ENCODE measurements at regions not wholly inside any gene's neighbourhood (a gene's known extent, or its start where the extent isn't known, plus 50 kb on each side); places are given as distances from the start of the nearest gene placed in this dataset.

DNA sequence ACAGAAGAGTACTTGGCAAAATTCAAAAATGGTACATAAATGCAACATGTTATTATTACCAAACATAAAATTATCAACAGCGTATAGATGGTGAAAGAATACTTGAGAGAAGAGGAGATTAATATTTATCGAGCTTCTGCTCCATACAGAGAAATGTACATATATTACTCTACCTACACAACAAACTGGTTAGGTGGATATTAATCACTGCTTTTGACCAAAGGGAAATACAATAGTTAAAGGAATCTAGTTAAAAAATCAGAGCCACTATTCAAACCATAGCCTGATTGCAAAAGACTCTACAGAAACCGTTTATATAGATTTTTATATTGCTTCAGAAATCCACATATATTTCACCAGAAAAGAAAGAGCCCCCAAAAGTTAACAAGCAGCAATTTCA, 379.3 kb upstream of the PRMT6 start:
- WGBS (ENCODE audit: extremely low coverage, insufficient read length, low lambda C conversion rate): no CpG with 5 or more reads among the region's 3 CpGs
- Mint-ChIP-seq H3K27me3 (ENCODE audit: low read depth) (no peaks in the 10 kb centered on the region), H3K27ac (no peak overlapping the region), H3K4me1 (peaks cover 9 to 10% of the 10 kb centered on the region in 2 experiments), H3K4me3 (no peak overlapping the region), H3K9me3 (no peaks in the 10 kb centered on the region), H3K36me3 (ENCODE audit: insufficient read depth in 1 of 3, low read depth in 3 of 3) (no peaks in the 10 kb centered on the region)
- no peak overlapping the region for H3K4me2 ChIP-seq (ENCODE audit: insufficient read depth, insufficient read length, low read length)
- H3K27me3 ChIP-seq (ENCODE audit: insufficient read depth, low read length): no peaks in the 10 kb centered on the region
- no peak overlapping the region for H3K18ac ChIP-seq (ENCODE audit: insufficient read length, low read depth, low read length)
- H3T11ph ChIP-seq (ENCODE audit: low read length): no peak overlapping the region
- H3K4me1 ChIP-seq (ENCODE audit: insufficient read depth, low read length): no peaks in the 10 kb centered on the region; the same call in 1 of the 2 replicates
- H3K23me2 ChIP-seq (ENCODE audit: insufficient read length, low read depth, low read length, poor library complexity, severe bottlenecking): no peaks in the 10 kb centered on the region
- H3K27ac ChIP-seq (ENCODE audit: insufficient read length, low read depth, low read length): no peak overlapping the region
- no peak overlapping the region for H2BK12ac ChIP-seq (ENCODE audit: insufficient read length, low read depth, low read length)
- no peak overlapping the region for H3K56ac ChIP-seq (ENCODE audit: insufficient read length, low read depth, low read length)
- H3K14ac ChIP-seq (ENCODE audit: insufficient read depth, low read length): no peak overlapping the region
- no peak overlapping the region for H2BK20ac ChIP-seq (ENCODE audit: low read depth, low read length, poor library complexity, severe bottlenecking)
- TF ChIP-seq, protein P1, sequence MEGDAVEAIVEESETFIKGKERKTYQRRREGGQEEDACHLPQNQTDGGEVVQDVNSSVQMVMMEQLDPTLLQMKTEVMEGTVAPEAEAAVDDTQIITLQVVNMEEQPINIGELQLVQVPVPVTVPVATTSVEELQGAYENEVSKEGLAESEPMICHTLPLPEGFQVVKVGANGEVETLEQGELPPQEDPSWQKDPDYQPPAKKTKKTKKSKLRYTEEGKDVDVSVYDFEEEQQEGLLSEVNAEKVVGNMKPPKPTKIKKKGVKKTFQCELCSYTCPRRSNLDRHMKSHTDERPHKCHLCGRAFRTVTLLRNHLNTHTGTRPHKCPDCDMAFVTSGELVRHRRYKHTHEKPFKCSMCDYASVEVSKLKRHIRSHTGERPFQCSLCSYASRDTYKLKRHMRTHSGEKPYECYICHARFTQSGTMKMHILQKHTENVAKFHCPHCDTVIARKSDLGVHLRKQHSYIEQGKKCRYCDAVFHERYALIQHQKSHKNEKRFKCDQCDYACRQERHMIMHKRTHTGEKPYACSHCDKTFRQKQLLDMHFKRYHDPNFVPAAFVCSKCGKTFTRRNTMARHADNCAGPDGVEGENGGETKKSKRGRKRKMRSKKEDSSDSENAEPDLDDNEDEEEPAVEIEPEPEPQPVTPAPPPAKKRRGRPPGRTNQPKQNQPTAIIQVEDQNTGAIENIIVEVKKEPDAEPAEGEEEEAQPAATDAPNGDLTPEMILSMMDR (conservative IDR thresholded peaks at IDR 0.05): no peak
- H3K9ac ChIP-seq (ENCODE audit: extremely low read depth, insufficient read length, low read length): no peak overlapping the region
- H2BK5ac ChIP-seq (ENCODE audit: insufficient read length, low read length): no peak overlapping the region
- H3K9me3 ChIP-seq (ENCODE audit: control insufficient read depth, low read depth, low read length): no peaks in the 10 kb centered on the region
- no peaks in the 10 kb centered on the region for H3K79me2 ChIP-seq (ENCODE audit: insufficient read depth, low read length)
- H2BK15ac ChIP-seq (ENCODE audit: low read depth, low read length): no peak overlapping the region
- H2AK5ac ChIP-seq (ENCODE audit: insufficient read length, low read length): no peak overlapping the region
- H4K5ac ChIP-seq (ENCODE audit: insufficient read length, low read depth, low read length): no peak overlapping the region
- H4K20me1 ChIP-seq (ENCODE audit: control insufficient read depth, insufficient read depth, insufficient read length): no peaks in the 10 kb centered on the region
- no peak overlapping the region for H2AFZ ChIP-seq (ENCODE audit: low read length)
- no peak overlapping the region for H3K4ac ChIP-seq (ENCODE audit: low read depth, low read length)
- no peak overlapping the region for H3K23ac ChIP-seq (ENCODE audit: insufficient read length, low read depth, low read length)
- H2BK120ac ChIP-seq (ENCODE audit: low read depth, low read length, poor library complexity, severe bottlenecking): no peak overlapping the region
- DNase-seq: no peak
- H4K8ac ChIP-seq (replicated peaks; ENCODE audit: insufficient read length, low read depth, low read length): no peak overlapping the region
- H3K79me1 ChIP-seq (ENCODE audit: insufficient read depth, low read depth, low read length, poor library complexity, severe bottlenecking): no peaks in the 10 kb centered on the region
- no peak overlapping the region for H4K91ac ChIP-seq (ENCODE audit: insufficient read length, low read depth, low read length)

All from H9 (cell line).